B cell (primary cell): ENCODE measurements at regions not wholly inside any gene's neighbourhood (a gene's known extent, or its start where the extent isn't known, plus 50 kb on each side); places are given as distances from the start of the nearest gene placed in this dataset.

Source experiments
- ATAC-seq: fragments of 200-7000 bp; cut with Tn5 transposase; one replicate; pipeline ENCODE4 v1.10.0; 2021; ENCODE audit warnings: low read depth, mild to moderate bottlenecking, moderate number of reproducible peaks, moderate library complexity
- CTCF ChIA-PET: fragments of 350-600 bp; sonication (Branson Sonifier 250); formaldehyde crosslinking; loops from one replicate; lab custom pipeline; 2021; ENCODE audit warnings: antibody characterized with exemption, inconsistent platforms; lab: Charles Lee
- POLR2A ChIA-PET: fragments of 350-600 bp; sonication (Branson Sonifier 250); formaldehyde crosslinking; loops from one replicate; lab custom pipeline; 2021; ENCODE audit warnings: antibody characterized with exemption; lab: Charles Lee
- DNase-seq: peaks from one replicate; pipeline ENCODE4 v3.0.0; 2013
- H2AFZ ChIP-seq: 2 replicates; pipeline ENCODE4 v1.6.1; 2012; ENCODE audit warnings: mild to moderate bottlenecking, low read depth, low read length; ENCODE audit not compliant: insufficient read depth, poor library complexity, severe bottlenecking
- H3K27ac ChIP-seq, 2 donors: 1 replicate in 1 of 2; 2 replicates in 1 of 2; pipeline ENCODE4 v1.5.1; 2012 to 2013; ENCODE audit warnings: low read length in 2 of 2, mild to moderate bottlenecking in 2 of 2, moderate library complexity in 1 of 2
- H3K27me3 ChIP-seq, 4 experiments: fragments of 200-600 bp in 1 of 4; sonication (generic) in 1 of 4; replicated peaks in 1 of 4; 1 replicate in 2 of 4; 2 replicates in 2 of 4; pipeline versions ENCODE4 v1.6.1 to v1.7.0; 2013 to 2016; ENCODE audit warnings: low read length in 3 of 4, mild to moderate bottlenecking in 2 of 4, mixed read lengths in 1 of 4, moderate library complexity in 1 of 4; ENCODE audit not compliant: insufficient read depth in 4 of 4, control insufficient read depth in 3 of 4; ENCODE audit errors: control extremely low read depth in 1 of 4
- H3K36me3 ChIP-seq, 2 experiments: replicated peaks in 1 of 2; 1 replicate in 1 of 2; 2 replicates in 1 of 2; pipeline versions ENCODE4 v1.6.1 to v1.7.1; 2013; ENCODE audit warnings: low read length in 1 of 2; ENCODE audit not compliant: insufficient read depth in 2 of 2, control insufficient read depth in 1 of 2; ENCODE audit errors: control extremely low read depth in 1 of 2, extremely low read depth in 1 of 2
- H3K4me1 ChIP-seq, 2 donors: fragments of 200-600 bp in 1 of 2; sonication (generic) in 1 of 2; 1 replicate in 1 of 2; 2 replicates in 1 of 2; pipeline versions ENCODE4 v1.5.1 to v1.6.1; 2013 to 2017; ENCODE audit warnings: low read length in 2 of 2; ENCODE audit not compliant: control insufficient read depth in 2 of 2, insufficient read depth in 2 of 2
- H3K4me2 ChIP-seq: replicated peaks from 2 replicates; pipeline ENCODE3; 2012; ENCODE audit warnings: mild to moderate bottlenecking, low read depth, low read length; ENCODE audit not compliant: poor library complexity, severe bottlenecking
- H3K4me3 ChIP-seq, 5 experiments: fragments of 200-600 bp in 1 of 5; sonication (generic) in 1 of 5; 1 replicate in 3 of 5; 2 replicates in 2 of 5; pipeline versions ENCODE4 v1.5.1 to v1.7.0; 2011 to 2016; ENCODE audit warnings: low read length in 4 of 5, mild to moderate bottlenecking in 4 of 5, low read depth in 2 of 5, control low read depth in 1 of 5, moderate library complexity in 1 of 5; ENCODE audit not compliant: insufficient read depth in 1 of 5; ENCODE audit errors: control extremely low read depth in 1 of 5, extremely low read depth in 1 of 5
- H3K79me2 ChIP-seq: fragments of 200-600 bp; sonication (generic); one replicate; pipeline ENCODE4 v1.6.0; 2016; ENCODE audit warnings: low read length; ENCODE audit not compliant: control insufficient read depth, insufficient read depth
- H3K9ac ChIP-seq: fragments of 200-600 bp; sonication (generic); 2 replicates; pipeline ENCODE4 v1.6.1; 2017; ENCODE audit warnings: mild to moderate bottlenecking, low read length, moderate library complexity
- H3K9me3 ChIP-seq, 3 donors: one replicate each; pipeline versions ENCODE4 v1.6.1 to v1.7.1; 2013; ENCODE audit warnings: low read length in 2 of 3; ENCODE audit not compliant: control insufficient read depth in 2 of 3, insufficient read depth in 1 of 3; ENCODE audit errors: control extremely low read depth in 1 of 3
- H4K20me1 ChIP-seq: 2 replicates; pipeline ENCODE4 v1.6.0; 2012; ENCODE audit warnings: mild to moderate bottlenecking, low read length; ENCODE audit not compliant: insufficient read depth, control insufficient read depth, poor library complexity, severe bottlenecking
- H3K27ac Mint-ChIP-seq: one replicate; pipeline ENCODE4 v1.8.0; 2021; ENCODE audit warnings: mixed read lengths
- H3K27me3 Mint-ChIP-seq: one replicate; pipeline ENCODE4 v1.8.0; 2021; ENCODE audit warnings: mixed read lengths
- H3K4me1 Mint-ChIP-seq: one replicate; pipeline ENCODE4 v1.8.0; 2021; ENCODE audit warnings: mixed read lengths
- H3K4me3 Mint-ChIP-seq: one replicate; pipeline ENCODE4 v1.8.0; 2021; ENCODE audit warnings: mixed read lengths
- H3K9me3 Mint-ChIP-seq: one replicate; pipeline ENCODE4 v1.8.0; 2022; ENCODE audit warnings: mixed read lengths; ENCODE audit not compliant: insufficient read depth
- CTCF ChIP-seq: fragments of 200-600 bp; IDR thresholded peaks from one replicate; pipeline ENCODE4 v1.8.0; 2022; ENCODE audit warnings: antibody characterized with exemption, mild to moderate bottlenecking
- EZH2 ChIP-seq: IDR thresholded peaks from 2 replicates; pipeline ENCODE4 v1.6.1; 2012; ENCODE audit warnings: borderline replicate concordance, low read depth, mild to moderate bottlenecking, moderate library complexity, low read length; ENCODE audit not compliant: insufficient read depth, poor library complexity, severe bottlenecking
- WGBS: methylation state at CpG from one replicate; pipeline ENCODE4 v1.1.5; 2013; ENCODE audit warnings: missing lambda C conversion rate; ENCODE audit not compliant: insufficient coverage; 5-methylcytosine and 5-hydroxymethylcytosine counted together
- intact Hi-C: fragments of 100-400 bp; cut with micrococcal nuclease; formaldehyde crosslinking; loops from one replicate; pipeline ENCODE4 v1.10.0; 2022

GRCh38 chr6:77178821-77179220 lies 284.5 kb downstream of the HTR1B start:
- no peaks in the 10 kb centered on the region for H3K4me1 ChIP-seq
- 69% methylated on average over 2 of the region's 2 CpGs for WGBS

DNA sequence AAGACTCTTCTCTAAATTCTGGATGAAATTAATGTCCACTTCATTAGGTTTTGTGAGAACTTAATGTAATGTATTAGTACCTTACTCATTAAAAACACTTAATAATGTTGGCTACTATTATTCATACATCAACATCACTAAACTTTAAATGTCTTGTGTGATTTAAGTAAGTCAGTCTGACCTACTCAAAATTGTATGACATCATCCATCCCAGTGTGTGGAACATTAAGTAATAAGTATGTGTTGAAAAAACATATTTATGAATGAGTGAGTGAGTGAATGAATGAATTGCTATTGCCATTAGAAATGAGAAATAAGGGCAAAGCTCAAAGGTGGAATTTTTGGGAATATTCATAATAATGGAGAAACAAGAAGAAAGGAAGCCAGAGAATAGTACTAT lies 285.8 kb downstream of the HTR1B start:
- Histone ChIP-seq H3K4me2 (no peak overlapping the region), H3K9me3 (peaks cover 0 to 15% (median 0%) of the 10 kb centered on the region in 3 donors), H3K27me3 (no peaks in the 10 kb centered on the region), H3K36me3 (no peaks in the 10 kb centered on the region), H2AFZ (no peak overlapping the region), H3K79me2 (no peaks in the 10 kb centered on the region), H3K27ac (no peak overlapping the region), H3K9ac (no peak overlapping the region), H3K4me3 (no peak overlapping the region), H3K4me1 (no peaks in the 10 kb centered on the region), H4K20me1 (no peaks in the 10 kb centered on the region)
- TF ChIP-seq EZH2 (no peak), CTCF (no peak)
- H3K9me3 Mint-ChIP-seq = peaks cover 3% of the 10 kb centered on the region
- no peak for ATAC-seq
- no peak overlapping the region for H3K4me3 Mint-ChIP-seq
- H3K27me3 Mint-ChIP-seq = no peaks in the 10 kb centered on the region
- H3K4me1 Mint-ChIP-seq = no peaks in the 10 kb centered on the region
- no peak for DNase-seq
- no peak overlapping the region for H3K27ac Mint-ChIP-seq
- CTCF ChIA-PET = no interaction called here
- intact Hi-C loops = no loop called here
- POLR2A ChIA-PET = no interaction called here

More at GRCh38 chr6:77178821-77179220, 284.5 kb downstream of the HTR1B start:
- intact Hi-C loops = no loop called here
- H3K27ac Mint-ChIP-seq = no peak overlapping the region
- ATAC-seq = no peak
- H3K9me3 Mint-ChIP-seq = peaks cover 3% of the 10 kb centered on the region
- no peak overlapping the region for H3K4me3 Mint-ChIP-seq
- DNase-seq = no peak
- Histone ChIP-seq H3K4me3 (no peak overlapping the region), H3K79me2 (no peaks in the 10 kb centered on the region), H3K27me3 (no peaks in the 10 kb centered on the region), H3K4me2 (no peak overlapping the region), H2AFZ (no peak overlapping the region), H3K9ac (no peak overlapping the region), H3K27ac (no peak overlapping the region), H3K9me3 (peaks cover 0 to 8% (median 0%) of the 10 kb centered on the region in 3 donors), H4K20me1 (no peaks in the 10 kb centered on the region), H3K36me3 (no peaks in the 10 kb centered on the region)
- H3K27me3 Mint-ChIP-seq = no peaks in the 10 kb centered on the region
- TF ChIP-seq CTCF = no peak
- TF ChIP-seq EZH2 = no peak
- no peaks in the 10 kb centered on the region for H3K4me1 Mint-ChIP-seq
- POLR2A ChIA-PET = no interaction called here
- CTCF ChIA-PET = no interaction called here
